OCI-LY7 (cell line): ENCODE measurements at regions not wholly inside any gene's neighbourhood (a gene's known extent, or its start where the extent isn't known, plus 50 kb on each side); places are given as distances from the start of the nearest gene placed in this dataset.

Experiments
- EZH2phosphoT487 ChIP-seq: fragments of 200-600 bp; sonication (generic); IDR thresholded peaks from 2 replicates; pipeline ENCODE4 v1.6.1; 2018; ENCODE audit warnings: low read depth, borderline replicate concordance, mild to moderate bottlenecking, mixed run types, antibody characterized with exemption, low read length, moderate library complexity, mixed read lengths
- TF ChIP-seq, protein P1 (sequence below): fragments of 200-600 bp; sonication (generic); conservative IDR thresholded peaks from 2 replicates; pipeline ENCODE4 v1.5.1; 2014; ENCODE audit warnings: mild to moderate bottlenecking, antibody characterized with exemption, low read length, moderate library complexity, mixed read lengths

DNA sequence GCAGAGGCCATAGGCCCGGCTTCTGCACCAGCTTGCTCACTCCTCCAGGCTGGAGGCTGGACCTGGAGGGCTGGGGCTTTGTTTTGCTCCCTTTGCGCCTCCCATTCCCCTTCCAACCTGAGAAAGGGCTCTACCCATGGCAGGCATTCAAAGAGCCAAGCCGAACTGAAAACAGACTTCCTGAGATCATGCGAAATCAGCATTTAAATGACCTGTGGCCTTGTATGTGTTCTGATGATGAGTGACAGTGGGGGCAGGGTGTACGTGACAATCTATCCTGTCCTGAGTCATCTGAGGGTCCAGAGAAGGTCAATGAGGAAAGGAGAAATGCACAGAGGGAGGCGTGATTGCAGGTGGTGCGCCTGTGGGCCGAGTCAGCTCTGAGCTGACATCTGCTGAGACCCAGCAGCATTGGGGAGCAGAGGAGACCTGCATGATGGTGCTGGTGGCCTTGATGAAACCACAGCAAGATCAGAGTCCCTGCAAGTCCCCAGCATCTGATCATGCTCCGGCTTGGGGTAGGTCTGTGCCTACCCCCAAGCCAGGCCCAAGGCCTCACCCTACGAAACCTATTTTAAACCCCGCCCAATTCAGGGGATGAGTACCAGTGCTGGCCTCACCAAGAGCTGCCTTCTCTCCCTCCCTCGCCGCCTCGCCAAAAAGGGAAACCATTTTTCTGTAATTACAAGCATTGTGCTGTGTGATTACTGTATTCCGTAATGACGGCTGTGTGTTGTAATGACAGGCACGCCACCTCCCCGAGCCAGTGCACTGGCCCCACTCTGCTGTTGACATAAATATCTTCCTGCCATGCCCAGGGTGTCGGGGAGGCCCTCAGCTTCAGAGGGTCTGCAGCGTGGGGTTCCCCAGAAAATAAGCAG lies 95.2 kb upstream of the ANO1 start:
- TF ChIP-seq EZH2phosphoT487, result no peak
- TF ChIP-seq, protein P1, sequence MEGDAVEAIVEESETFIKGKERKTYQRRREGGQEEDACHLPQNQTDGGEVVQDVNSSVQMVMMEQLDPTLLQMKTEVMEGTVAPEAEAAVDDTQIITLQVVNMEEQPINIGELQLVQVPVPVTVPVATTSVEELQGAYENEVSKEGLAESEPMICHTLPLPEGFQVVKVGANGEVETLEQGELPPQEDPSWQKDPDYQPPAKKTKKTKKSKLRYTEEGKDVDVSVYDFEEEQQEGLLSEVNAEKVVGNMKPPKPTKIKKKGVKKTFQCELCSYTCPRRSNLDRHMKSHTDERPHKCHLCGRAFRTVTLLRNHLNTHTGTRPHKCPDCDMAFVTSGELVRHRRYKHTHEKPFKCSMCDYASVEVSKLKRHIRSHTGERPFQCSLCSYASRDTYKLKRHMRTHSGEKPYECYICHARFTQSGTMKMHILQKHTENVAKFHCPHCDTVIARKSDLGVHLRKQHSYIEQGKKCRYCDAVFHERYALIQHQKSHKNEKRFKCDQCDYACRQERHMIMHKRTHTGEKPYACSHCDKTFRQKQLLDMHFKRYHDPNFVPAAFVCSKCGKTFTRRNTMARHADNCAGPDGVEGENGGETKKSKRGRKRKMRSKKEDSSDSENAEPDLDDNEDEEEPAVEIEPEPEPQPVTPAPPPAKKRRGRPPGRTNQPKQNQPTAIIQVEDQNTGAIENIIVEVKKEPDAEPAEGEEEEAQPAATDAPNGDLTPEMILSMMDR, result no peak
